ENCODE measurements at regions not wholly inside any gene's neighbourhood (a gene's known extent, or its start where the extent isn't known, plus 50 kb on each side); places are given as distances from the start of the nearest gene placed in this dataset.

DNA sequence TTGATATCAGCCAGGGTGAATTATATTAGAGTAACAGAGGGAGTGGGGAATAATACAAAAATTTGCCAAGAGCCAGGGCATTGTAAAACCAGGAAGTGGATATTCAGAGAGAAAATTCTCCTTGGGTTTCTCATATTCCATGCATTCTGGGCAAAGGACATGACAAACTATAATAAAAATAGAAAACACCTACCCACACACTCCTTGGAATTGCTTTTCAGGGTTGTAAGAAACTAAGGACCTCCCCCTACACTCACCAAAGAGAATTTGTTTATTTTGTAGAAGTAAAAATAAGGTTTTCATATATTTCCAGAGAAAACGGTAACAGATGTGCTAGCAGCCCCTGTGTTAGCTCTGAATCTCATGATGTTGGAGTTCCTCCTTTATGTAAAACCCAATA is 649.6 kb downstream of the SLITRK1 start:
- H3K36me3 ChIP-seq (ENCODE audit: control insufficient read depth, insufficient read depth, low read length), result no peaks in the 10 kb centered on the region
- no peak for DNase-seq (ENCODE audit: low read depth in 4 of 6, low spot score in 6 of 6)
- H3K4me1 ChIP-seq (ENCODE audit: control insufficient read depth, insufficient read depth, low read length), result no peaks in the 10 kb centered on the region
- H3K27ac ChIP-seq (ENCODE audit: low read depth, low read length), result no peak overlapping the region
- no peaks in the 10 kb centered on the region for H3K27me3 ChIP-seq (ENCODE audit: control insufficient read depth, insufficient read depth, low read length)
- no CpG with 5 or more reads among the region's 1 CpG for whole genome bisulfite sequencing (ENCODE audit: insufficient coverage)
- H3K4me3 ChIP-seq (ENCODE audit: low read depth, low read length), result no peak overlapping the region
- H3K9me3 ChIP-seq (ENCODE audit: control insufficient read depth, insufficient read depth, low read length), result no peaks in the 10 kb centered on the region

DNA sequence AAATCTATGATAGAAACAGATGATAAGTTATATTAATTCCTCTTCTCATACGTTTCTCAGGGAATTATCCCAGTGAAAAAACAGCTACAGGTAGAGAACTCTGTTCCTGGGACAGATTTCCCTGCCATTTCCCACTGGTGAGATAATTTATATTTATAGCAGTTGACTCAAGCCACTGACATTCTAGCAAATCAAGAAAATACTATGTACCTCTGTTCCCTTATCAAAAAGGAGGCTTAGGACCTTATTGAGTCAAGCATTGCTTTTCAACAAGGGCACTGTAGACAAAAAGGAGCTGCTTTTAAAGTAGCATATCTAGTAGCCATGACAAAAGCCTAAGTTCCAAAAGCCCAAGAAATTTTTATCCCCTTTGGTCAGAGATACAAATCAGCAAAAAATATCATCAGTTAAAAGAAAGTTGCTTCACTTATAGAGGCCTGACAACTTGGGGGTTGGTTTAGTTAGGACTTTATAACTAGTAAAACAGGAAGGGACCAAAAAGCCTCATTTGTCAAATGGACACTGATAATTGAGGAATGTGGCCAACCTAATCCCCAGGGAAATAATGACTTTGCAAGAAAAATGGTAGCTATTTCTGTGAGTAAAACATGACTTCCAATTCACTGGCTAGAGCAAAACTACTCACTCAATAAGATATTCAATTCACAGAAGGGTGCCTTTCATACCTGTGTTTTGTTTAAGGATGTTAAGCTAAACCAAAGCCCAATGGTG is 652.5 kb downstream of the SLITRK1 start:
- Histone ChIP-seq H3K27ac (ENCODE audit: low read depth, low read length) (no peak overlapping the region), H3K4me3 (ENCODE audit: low read depth, low read length) (no peak overlapping the region), H3K4me1 (ENCODE audit: control insufficient read depth, insufficient read depth, low read length) (no peaks in the 10 kb centered on the region), H3K36me3 (ENCODE audit: control insufficient read depth, insufficient read depth, low read length) (no peaks in the 10 kb centered on the region), H3K9me3 (ENCODE audit: control insufficient read depth, insufficient read depth, low read length) (no peaks in the 10 kb centered on the region), H3K27me3 (ENCODE audit: control insufficient read depth, insufficient read depth, low read length) (no peaks in the 10 kb centered on the region)
- WGBS (ENCODE audit: insufficient coverage), result no CpG with 5 or more reads among the region's 1 CpG
- DNase-seq (ENCODE audit: low read depth in 4 of 6, low spot score in 6 of 6), result no peak

DNA sequence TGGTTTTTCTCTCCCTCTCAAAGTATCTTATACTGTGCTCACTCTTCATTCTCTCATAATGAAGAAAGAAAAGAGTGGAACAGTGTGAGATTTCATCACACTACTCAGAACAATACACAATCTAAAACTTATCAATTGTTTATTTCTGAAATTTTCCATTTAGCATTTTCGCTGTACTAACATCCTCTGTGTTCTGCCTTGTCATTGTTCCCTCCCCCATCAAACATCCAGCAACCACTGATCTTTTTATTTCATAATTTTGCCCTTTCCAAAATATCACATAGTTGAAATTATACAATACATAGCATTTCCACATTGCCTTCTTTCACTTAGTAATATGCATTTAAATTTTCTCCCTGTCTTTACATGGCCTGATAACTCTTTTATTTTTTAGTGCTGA is 658.7 kb downstream of the SLITRK1 start:
- 100% methylated on average over 1 of the region's 1 CpG for WGBS (ENCODE audit: insufficient coverage)
- H3K9me3 ChIP-seq (ENCODE audit: control insufficient read depth, insufficient read depth, low read length), result no peaks in the 10 kb centered on the region
- H3K4me3 ChIP-seq (ENCODE audit: low read depth, low read length), result no peak overlapping the region
- H3K36me3 ChIP-seq (ENCODE audit: control insufficient read depth, insufficient read depth, low read length), result no peaks in the 10 kb centered on the region
- no peaks in the 10 kb centered on the region for H3K4me1 ChIP-seq (ENCODE audit: control insufficient read depth, insufficient read depth, low read length)
- H3K27ac ChIP-seq (ENCODE audit: low read depth, low read length), result no peak overlapping the region
- H3K27me3 ChIP-seq (ENCODE audit: control insufficient read depth, insufficient read depth, low read length), result no peaks in the 10 kb centered on the region
- DNase-seq (ENCODE audit: low read depth in 4 of 6, low spot score in 6 of 6), result no peak

DNA sequence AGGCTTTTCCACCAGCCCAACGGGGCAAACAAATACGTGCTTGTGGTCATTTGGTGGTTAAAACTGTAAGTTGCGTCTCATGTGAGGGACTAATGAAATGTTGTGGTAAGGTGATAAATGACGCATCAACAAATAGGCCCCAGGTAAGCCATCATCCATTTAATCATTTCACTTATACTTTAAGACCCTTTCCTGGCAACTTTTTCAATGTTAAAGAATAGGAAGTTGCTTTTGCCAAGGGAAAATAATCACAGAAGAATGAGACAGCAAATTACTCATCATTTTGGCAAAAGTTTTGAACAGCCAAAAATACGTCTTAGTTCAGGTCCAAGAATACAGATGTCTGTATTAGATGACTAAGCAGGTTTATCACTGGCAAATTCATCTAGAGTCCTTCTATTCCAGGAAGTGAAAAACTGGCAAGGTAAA is 660.4 kb downstream of the SLITRK1 start:
- WGBS (ENCODE audit: insufficient coverage), result 80% methylated on average over 1 of the region's 5 CpGs
- H3K4me3 ChIP-seq (ENCODE audit: low read depth, low read length), result no peak overlapping the region
- H3K36me3 ChIP-seq (ENCODE audit: control insufficient read depth, insufficient read depth, low read length), result no peaks in the 10 kb centered on the region
- no peak overlapping the region for H3K27ac ChIP-seq (ENCODE audit: low read depth, low read length)
- H3K9me3 ChIP-seq (ENCODE audit: control insufficient read depth, insufficient read depth, low read length), result no peaks in the 10 kb centered on the region
- H3K27me3 ChIP-seq (ENCODE audit: control insufficient read depth, insufficient read depth, low read length), result no peaks in the 10 kb centered on the region
- DNase-seq (ENCODE audit: low read depth in 4 of 6, low spot score in 6 of 6), result no peak
- no peaks in the 10 kb centered on the region for H3K4me1 ChIP-seq (ENCODE audit: control insufficient read depth, insufficient read depth, low read length)

DNA sequence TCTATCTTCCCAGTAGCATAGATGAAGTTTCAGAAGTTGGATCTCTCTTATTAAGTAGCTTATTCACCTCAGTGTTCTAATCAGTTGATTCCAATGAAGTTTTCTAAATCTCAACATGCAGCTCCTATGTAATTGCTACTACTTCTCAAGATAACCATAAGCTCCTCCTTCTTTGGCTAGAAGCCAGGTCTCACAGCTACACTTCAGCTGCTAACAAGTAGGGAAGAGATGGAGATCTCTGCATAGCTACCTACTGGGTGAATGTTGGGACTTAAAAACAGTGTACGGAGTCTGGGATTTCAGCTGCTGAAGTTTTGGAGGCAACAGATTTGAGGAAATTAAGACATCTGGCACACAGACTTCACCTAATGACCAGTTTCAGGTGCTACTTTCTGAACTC is 661.0 kb downstream of the SLITRK1 start:
- no peak overlapping the region for H3K4me3 ChIP-seq (ENCODE audit: low read depth, low read length)
- H3K9me3 ChIP-seq (ENCODE audit: control insufficient read depth, insufficient read depth, low read length), result no peaks in the 10 kb centered on the region
- no peak overlapping the region for H3K27ac ChIP-seq (ENCODE audit: low read depth, low read length)
- DNase-seq (ENCODE audit: low read depth in 4 of 6, low spot score in 6 of 6), result no peak
- H3K4me1 ChIP-seq (ENCODE audit: control insufficient read depth, insufficient read depth, low read length), result no peaks in the 10 kb centered on the region
- H3K36me3 ChIP-seq (ENCODE audit: control insufficient read depth, insufficient read depth, low read length), result no peaks in the 10 kb centered on the region
- H3K27me3 ChIP-seq (ENCODE audit: control insufficient read depth, insufficient read depth, low read length), result no peaks in the 10 kb centered on the region
- no CpG with 5 or more reads among the region's 1 CpG for WGBS (ENCODE audit: insufficient coverage)

DNA sequence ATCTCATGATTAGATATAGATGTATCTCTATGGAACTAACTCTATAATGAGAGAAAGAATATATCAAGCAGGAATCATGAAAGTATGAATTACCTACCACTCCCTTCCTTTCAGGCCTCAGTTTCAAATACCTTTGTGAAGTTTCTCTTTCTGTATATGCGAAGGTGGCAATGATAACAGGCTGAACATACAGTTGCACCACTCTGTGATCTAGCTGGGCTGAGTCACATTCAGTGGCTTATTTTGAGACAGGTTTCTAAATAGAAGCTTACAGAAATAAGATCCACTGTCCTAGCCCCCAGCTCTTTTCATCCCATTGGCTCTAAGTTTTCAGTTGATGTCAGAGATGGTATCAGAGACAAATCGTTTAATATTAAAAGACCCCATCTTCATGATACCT is 662.0 kb downstream of the SLITRK1 start:
- no peaks in the 10 kb centered on the region for H3K36me3 ChIP-seq (ENCODE audit: control insufficient read depth, insufficient read depth, low read length)
- no peaks in the 10 kb centered on the region for H3K27me3 ChIP-seq (ENCODE audit: control insufficient read depth, insufficient read depth, low read length)
- WGBS (ENCODE audit: insufficient coverage), result 100% methylated on average over 1 of the region's 2 CpGs
- H3K4me3 ChIP-seq (ENCODE audit: low read depth, low read length), result no peak overlapping the region
- no peak for DNase-seq (ENCODE audit: low read depth in 4 of 6, low spot score in 6 of 6)
- H3K9me3 ChIP-seq (ENCODE audit: control insufficient read depth, insufficient read depth, low read length), result no peaks in the 10 kb centered on the region
- H3K27ac ChIP-seq (ENCODE audit: low read depth, low read length), result no peak overlapping the region
- H3K4me1 ChIP-seq (ENCODE audit: control insufficient read depth, insufficient read depth, low read length), result no peaks in the 10 kb centered on the region

DNA sequence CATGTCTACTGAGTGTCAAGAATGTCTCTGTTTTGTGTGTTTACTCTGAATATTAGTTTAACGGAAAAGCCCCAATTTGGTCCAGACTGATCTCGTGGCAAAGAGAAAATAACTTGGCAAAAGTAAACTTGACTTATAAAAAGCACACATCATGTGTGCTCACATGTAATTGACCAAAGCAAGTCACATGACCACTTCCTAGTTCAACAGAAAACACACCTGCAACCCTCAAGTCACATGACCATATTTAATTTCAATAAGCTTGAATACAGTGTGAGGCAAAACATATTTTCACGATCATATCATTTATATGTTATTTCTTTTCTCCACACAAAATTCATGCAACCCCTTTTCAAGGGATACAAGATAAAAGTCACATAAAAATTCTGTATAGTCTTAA is 662.4 kb downstream of the SLITRK1 start:
- WGBS (ENCODE audit: insufficient coverage), result 86% methylated on average over 1 of the region's 3 CpGs
- Histone ChIP-seq H3K4me3 (ENCODE audit: low read depth, low read length) (no peak overlapping the region), H3K36me3 (ENCODE audit: control insufficient read depth, insufficient read depth, low read length) (no peaks in the 10 kb centered on the region), H3K9me3 (ENCODE audit: control insufficient read depth, insufficient read depth, low read length) (no peaks in the 10 kb centered on the region), H3K4me1 (ENCODE audit: control insufficient read depth, insufficient read depth, low read length) (no peaks in the 10 kb centered on the region), H3K27ac (ENCODE audit: low read depth, low read length) (no peak overlapping the region), H3K27me3 (ENCODE audit: control insufficient read depth, insufficient read depth, low read length) (no peaks in the 10 kb centered on the region)
- DNase-seq (ENCODE audit: low read depth in 4 of 6, low spot score in 6 of 6), result no peak

DNA sequence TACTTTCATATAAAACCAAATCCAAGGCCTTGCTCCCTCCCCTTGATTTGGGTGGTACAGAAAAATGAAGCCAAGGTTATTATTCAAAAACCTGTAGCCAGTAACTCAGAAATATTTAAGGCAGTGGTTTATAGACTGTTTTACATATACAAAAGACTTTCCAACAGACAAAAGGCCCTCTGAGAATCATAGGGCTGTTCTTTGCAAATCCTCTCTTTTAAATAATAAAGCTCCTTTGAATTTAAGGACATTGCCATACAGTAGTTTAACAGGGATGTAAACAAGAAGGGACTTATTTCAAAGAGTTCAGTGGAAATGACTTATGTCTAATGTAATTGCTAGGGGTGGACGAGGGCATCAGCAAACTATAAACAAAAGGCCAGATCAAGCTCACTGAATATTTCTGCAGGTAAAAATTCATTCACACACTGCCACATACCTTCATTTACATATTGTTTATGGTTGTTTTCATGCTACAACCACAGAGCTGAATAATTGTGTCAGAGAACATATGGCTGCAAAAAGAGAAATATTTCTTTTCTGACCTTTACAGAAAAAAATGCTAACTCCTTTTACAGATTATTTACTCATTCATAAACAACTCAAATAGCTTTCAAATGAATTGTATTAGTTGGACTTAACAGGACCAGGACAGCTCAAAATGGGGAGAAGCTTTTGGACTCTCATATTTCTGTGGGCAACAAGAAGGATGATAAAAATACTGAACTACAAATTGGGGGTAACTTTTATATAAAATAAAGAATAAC is 665.6 kb downstream of the SLITRK1 start:
- no peak for DNase-seq (ENCODE audit: low read depth in 4 of 6, low spot score in 6 of 6)
- Histone ChIP-seq H3K4me3 (ENCODE audit: low read depth, low read length) (no peak overlapping the region), H3K4me1 (ENCODE audit: control insufficient read depth, insufficient read depth, low read length) (no peaks in the 10 kb centered on the region), H3K36me3 (ENCODE audit: control insufficient read depth, insufficient read depth, low read length) (no peaks in the 10 kb centered on the region), H3K27me3 (ENCODE audit: control insufficient read depth, insufficient read depth, low read length) (no peaks in the 10 kb centered on the region), H3K27ac (ENCODE audit: low read depth, low read length) (no peak overlapping the region), H3K9me3 (ENCODE audit: control insufficient read depth, insufficient read depth, low read length) (peaks cover 4% of the 10 kb centered on the region)
- whole genome bisulfite sequencing (ENCODE audit: insufficient coverage), result no CpG with 5 or more reads among the region's 1 CpG

DNA sequence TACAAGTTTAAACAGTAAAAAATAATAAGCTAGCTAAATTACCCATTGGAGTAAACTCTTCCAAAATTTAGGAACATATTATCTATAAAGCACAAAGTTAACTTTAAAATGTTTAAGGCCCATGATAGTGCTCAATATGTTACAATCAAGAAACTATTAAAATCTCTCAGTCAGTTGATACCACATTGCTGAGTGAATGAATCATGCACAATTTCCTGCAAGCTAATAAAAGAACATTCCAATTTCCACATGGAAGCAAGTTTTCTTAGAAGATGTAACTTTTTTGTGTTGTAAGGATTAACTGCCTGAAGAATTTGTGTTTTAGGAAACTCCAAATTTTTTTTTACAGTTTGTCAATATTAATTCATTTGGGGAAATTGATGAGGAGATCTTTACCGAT is 666.6 kb downstream of the SLITRK1 start:
- Histone ChIP-seq H3K27ac (ENCODE audit: low read depth, low read length) (no peak overlapping the region), H3K4me1 (ENCODE audit: control insufficient read depth, insufficient read depth, low read length) (no peaks in the 10 kb centered on the region), H3K27me3 (ENCODE audit: control insufficient read depth, insufficient read depth, low read length) (no peaks in the 10 kb centered on the region), H3K9me3 (ENCODE audit: control insufficient read depth, insufficient read depth, low read length) (peaks cover 4% of the 10 kb centered on the region), H3K4me3 (ENCODE audit: low read depth, low read length) (no peak overlapping the region), H3K36me3 (ENCODE audit: control insufficient read depth, insufficient read depth, low read length) (no peaks in the 10 kb centered on the region)
- no peak for DNase-seq (ENCODE audit: low read depth in 4 of 6, low spot score in 6 of 6)
- WGBS (ENCODE audit: insufficient coverage), result no CpG with 5 or more reads among the region's 1 CpG

DNA sequence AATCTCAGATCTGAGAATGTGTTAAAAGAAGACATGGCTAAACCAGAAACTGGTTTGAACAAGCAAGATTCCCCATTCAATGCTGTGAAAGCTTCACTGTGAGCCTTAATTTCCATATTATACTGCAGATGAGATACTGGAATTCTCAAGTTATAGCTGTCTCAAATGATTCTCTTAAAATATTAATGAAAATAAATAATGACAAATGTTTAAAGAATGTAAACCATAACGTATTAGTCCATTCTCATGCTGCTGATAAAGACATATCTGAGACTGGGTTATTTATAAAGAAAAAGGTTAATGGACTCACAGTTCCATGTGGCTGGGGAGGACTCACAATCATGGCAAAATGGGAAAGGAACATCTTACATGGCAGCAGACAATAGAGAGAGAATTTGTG is 667.8 kb downstream of the SLITRK1 start:
- Histone ChIP-seq H3K36me3 (ENCODE audit: control insufficient read depth, insufficient read depth, low read length) (no peaks in the 10 kb centered on the region), H3K4me3 (ENCODE audit: low read depth, low read length) (no peak overlapping the region), H3K4me1 (ENCODE audit: control insufficient read depth, insufficient read depth, low read length) (no peaks in the 10 kb centered on the region), H3K27ac (ENCODE audit: low read depth, low read length) (no peak overlapping the region), H3K27me3 (ENCODE audit: control insufficient read depth, insufficient read depth, low read length) (no peaks in the 10 kb centered on the region), H3K9me3 (ENCODE audit: control insufficient read depth, insufficient read depth, low read length) (peaks cover 5% of the 10 kb centered on the region)
- no peak for DNase-seq (ENCODE audit: low read depth in 4 of 6, low spot score in 6 of 6)
- WGBS (ENCODE audit: insufficient coverage), result no CpG with 5 or more reads among the region's 1 CpG
